ENCODE measurements at regions not wholly inside any gene's neighbourhood (a gene's known extent, or its start where the extent isn't known, plus 50 kb on each side); places are given as distances from the start of the nearest gene placed in this dataset.

- TF ChIP-seq, protein P1, sequence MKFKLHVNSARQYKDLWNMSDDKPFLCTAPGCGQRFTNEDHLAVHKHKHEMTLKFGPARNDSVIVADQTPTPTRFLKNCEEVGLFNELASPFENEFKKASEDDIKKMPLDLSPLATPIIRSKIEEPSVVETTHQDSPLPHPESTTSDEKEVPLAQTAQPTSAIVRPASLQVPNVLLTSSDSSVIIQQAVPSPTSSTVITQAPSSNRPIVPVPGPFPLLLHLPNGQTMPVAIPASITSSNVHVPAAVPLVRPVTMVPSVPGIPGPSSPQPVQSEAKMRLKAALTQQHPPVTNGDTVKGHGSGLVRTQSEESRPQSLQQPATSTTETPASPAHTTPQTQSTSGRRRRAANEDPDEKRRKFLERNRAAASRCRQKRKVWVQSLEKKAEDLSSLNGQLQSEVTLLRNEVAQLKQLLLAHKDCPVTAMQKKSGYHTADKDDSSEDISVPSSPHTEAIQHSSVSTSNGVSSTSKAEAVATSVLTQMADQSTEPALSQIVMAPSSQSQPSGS (IDR thresholded peaks at IDR 0.05; ENCODE audit: low read length), result peak; percentile 16; the same call in 1 of the 2 replicates
- TF ChIP-seq MYB (IDR thresholded peaks at IDR 0.05; ENCODE audit: borderline replicate concordance, low read depth, low read length), result peak; percentile 59; the same call in 1 of the 2 replicates
- TF ChIP-seq IKZF2 (IDR thresholded peaks at IDR 0.05), result peak; percentile 69 to 77; a peak in 3 of 4 replicates
- TF ChIP-seq SPI1 (IDR thresholded peaks at IDR 0.05; ENCODE audit: borderline replicate concordance, insufficient read depth, low read depth, low read length), result peak; percentile 89
- no peak for TF ChIP-seq POLR2AphosphoS2 (IDR thresholded peaks at IDR 0.05; ENCODE audit: low read depth, low read length)
Measured at GRCh38 chr6:14224359-14225103, 107.0 kb downstream of the CD83 start (continued).

GRCh38 chr6:14226051-14226660 is 108.6 kb downstream of the CD83 start:
- Histone ChIP-seq H3K4me3 (no peak overlapping the region), H3K9me3 (replicated peaks; ENCODE audit: control insufficient read depth, insufficient read depth, low read length) (no peaks in the 10 kb centered on the region; the same call in 2 of the 3 replicates), H3K4me2 (ENCODE audit: control insufficient read depth, insufficient read depth) (no peak overlapping the region), H2AFZ (ENCODE audit: control insufficient read depth, low read depth, low read length) (no peak overlapping the region), H3K4me1 (ENCODE audit: control insufficient read depth, insufficient read depth, low read length) (no peaks in the 10 kb centered on the region), H4K20me1 (ENCODE audit: control insufficient read depth, insufficient read depth) (no peaks in the 10 kb centered on the region), H3K27me3 (replicated peaks in 1 of 2; ENCODE audit: control insufficient read depth in 2 of 2, insufficient read depth in 2 of 2, low read length in 1 of 2) (no peaks in the 10 kb centered on the region), H3K36me3 (ENCODE audit: control insufficient read depth in 2 of 2, insufficient read depth in 2 of 2, low read length in 1 of 2) (no peaks in the 10 kb centered on the region), H3K79me2 (ENCODE audit: control insufficient read depth, insufficient read depth, low read length) (no peaks in the 10 kb centered on the region), H3K9ac (ENCODE audit: control insufficient read depth, insufficient read depth, low read length) (no peak overlapping the region), H3K27ac (ENCODE audit: control insufficient read depth, insufficient read depth) (no peak overlapping the region)
- POLR2A ChIA-PET, result no interaction called here
- RAD21 ChIA-PET (ENCODE audit: unreplicated experiment), result no interaction called here
- CTCF ChIA-PET, result interaction anchor here (1.0 kb wide), 1 partner anchor 15 kb away, joined by 3 read pairs; no protein-coding TSS in a partner anchor
- SMC1A ChIA-PET (ENCODE audit: uncharacterized antibody, unreplicated experiment), result interaction anchor here (1.0 kb wide), 1 partner anchor 49 kb away, joined by 3 read pairs; no protein-coding TSS in a partner anchor
- BruUV-seq (replicated peaks), result no TSS peak
- DNase-seq (ENCODE audit: low read depth, low spot score) (no peak), ATAC-seq (no peak), FAIRE-seq (no peak)
- in situ Hi-C loops (cut with MboI) (no loop called here), intact Hi-C loops (cut with micrococcal nuclease; ENCODE audit: unreplicated experiment) (no loop called here)
- WGBS (ENCODE audit: insufficient coverage, insufficient replicate concordance, low lambda C conversion rate, missing lambda C conversion rate), result 68% methylated on average over 2 of the region's 2 CpGs
- TF ChIP-seq BRCA1 (IDR thresholded peaks at IDR 0.05; ENCODE audit: low read depth, low read length) (no peak), JUNB (IDR thresholded peaks at IDR 0.05) (no peak), NBN (IDR thresholded peaks at IDR 0.05) (no peak), ZNF384 (IDR thresholded peaks at IDR 0.05; ENCODE audit: borderline replicate concordance, low read depth, low read length) (no peak), STAT3 (IDR thresholded peaks at IDR 0.05; ENCODE audit: low read depth, low read length) (no peak), NFYB (IDR thresholded peaks at IDR 0.05; ENCODE audit: insufficient read depth, low read depth, low read length) (no peak), MTA2 (IDR thresholded peaks at IDR 0.05; ENCODE audit: low read depth) (no peak)
- TF ChIP-seq, protein P2, sequence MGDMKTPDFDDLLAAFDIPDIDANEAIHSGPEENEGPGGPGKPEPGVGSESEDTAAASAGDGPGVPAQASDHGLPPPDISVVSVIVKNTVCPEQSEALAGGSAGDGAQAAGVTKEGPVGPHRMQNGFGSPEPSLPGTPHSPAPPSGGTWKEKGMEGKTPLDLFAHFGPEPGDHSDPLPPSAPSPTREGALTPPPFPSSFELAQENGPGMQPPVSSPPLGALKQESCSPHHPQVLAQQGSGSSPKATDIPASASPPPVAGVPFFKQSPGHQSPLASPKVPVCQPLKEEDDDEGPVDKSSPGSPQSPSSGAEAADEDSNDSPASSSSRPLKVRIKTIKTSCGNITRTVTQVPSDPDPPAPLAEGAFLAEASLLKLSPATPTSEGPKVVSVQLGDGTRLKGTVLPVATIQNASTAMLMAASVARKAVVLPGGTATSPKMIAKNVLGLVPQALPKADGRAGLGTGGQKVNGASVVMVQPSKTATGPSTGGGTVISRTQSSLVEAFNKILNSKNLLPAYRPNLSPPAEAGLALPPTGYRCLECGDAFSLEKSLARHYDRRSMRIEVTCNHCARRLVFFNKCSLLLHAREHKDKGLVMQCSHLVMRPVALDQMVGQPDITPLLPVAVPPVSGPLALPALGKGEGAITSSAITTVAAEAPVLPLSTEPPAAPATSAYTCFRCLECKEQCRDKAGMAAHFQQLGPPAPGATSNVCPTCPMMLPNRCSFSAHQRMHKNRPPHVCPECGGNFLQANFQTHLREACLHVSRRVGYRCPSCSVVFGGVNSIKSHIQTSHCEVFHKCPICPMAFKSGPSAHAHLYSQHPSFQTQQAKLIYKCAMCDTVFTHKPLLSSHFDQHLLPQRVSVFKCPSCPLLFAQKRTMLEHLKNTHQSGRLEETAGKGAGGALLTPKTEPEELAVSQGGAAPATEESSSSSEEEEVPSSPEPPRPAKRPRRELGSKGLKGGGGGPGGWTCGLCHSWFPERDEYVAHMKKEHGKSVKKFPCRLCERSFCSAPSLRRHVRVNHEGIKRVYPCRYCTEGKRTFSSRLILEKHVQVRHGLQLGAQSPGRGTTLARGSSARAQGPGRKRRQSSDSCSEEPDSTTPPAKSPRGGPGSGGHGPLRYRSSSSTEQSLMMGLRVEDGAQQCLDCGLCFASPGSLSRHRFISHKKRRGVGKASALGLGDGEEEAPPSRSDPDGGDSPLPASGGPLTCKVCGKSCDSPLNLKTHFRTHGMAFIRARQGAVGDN (IDR thresholded peaks at IDR 0.05), result no peak

Data from GM12878 (cell line).